GM18517 (cell line): ENCODE measurements at regions not wholly inside any gene's neighbourhood (a gene's known extent, or its start where the extent isn't known, plus 50 kb on each side); places are given as distances from the start of the nearest gene placed in this dataset.
"Not testable (repeated sequence)": the region's sequence is repeated elsewhere in the genome, so short reads cannot be mapped to it uniquely, and the experiment has no call there.

ENCODE experiments used
- ATAC-seq: cut with Tn5 transposase; IDR thresholded peaks from one replicate; pipeline ENCODE4 v1.9.1; 2021; ENCODE audit warnings: mild to moderate bottlenecking, moderate library complexity; ENCODE audit not compliant: unreplicated experiment

DNA sequence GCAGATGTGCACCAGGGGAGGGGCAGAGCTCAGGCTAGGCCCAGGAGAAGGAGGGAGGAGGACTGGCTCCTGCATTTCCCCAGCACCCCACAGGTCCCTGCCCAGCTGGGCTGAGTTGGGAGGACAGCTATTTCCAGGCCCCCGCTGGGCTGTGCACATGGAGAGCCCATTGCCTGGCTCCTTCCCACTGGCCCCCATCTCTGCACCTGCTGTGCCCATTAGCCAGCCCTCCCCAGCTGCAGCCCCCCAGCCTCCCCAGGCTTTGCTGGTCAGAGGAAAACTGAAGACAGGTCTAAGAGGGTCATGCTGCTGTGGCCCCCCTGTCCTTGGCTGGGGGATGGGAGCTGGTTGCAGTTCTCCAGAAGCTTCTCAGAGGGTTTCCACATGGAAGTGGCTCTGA lies 81.8 kb upstream of the SHANK2 start:
- no peak for ATAC-seq

DNA sequence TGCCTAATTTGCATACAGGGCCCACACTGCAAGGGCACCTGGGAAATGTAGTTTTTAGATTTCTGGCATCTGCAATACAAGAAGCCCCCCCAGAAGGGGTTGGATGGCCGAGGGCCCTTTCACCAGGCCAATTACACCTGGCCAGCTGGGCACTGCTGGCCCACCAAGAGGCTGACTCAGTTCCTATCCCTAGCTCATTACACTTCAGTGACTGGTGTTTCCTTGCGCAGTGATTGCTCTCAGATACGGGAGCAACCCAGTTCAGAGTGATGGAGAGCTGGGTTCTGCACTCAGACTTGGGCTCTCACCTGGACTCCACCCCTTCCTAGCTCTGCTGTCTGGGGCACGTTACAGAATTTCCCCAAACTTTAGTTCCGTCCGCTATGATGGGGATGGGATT lies 81.1 kb upstream of the SHANK2 start:
- no peak for ATAC-seq

DNA sequence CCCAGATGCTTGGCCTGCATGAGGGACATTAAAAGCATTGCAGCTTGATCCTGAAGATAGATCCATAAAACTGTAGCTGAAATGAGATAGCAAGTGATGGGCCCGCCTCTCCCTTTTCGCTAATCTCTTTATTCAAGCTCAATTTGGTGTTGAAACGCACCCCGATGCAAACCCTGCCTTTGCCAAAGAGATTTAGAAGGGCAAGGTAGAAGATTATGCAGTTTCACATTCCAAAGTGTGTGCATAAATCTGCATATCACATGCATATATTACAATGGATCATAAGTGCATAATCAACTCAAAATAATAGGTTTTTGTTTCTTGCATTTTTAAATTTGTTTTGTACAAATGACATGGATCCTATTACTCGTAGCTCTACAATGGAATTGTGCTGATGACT lies 80.1 kb upstream of the SHANK2 start:
- no peak for ATAC-seq

DNA sequence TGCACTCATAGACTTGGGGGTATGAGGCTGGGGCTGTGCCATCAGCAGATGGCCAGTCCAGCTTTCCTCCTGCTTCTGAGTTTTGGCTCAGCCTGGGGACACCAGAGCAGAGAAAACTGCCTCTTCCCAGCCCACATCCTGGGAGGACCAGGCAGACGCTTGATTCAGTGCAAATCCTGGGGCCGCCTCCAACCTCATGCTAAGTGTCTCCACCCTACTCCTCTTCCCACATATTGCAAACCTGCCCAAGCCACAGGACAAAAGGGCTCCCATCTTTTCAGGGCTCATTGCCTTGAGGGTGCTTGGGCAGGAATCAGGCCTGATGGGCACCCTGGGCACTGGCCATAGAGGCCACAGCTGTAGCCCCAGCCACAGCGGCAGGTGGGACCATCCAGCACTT lies 79.7 kb upstream of the SHANK2 start:
- no peak for ATAC-seq

DNA sequence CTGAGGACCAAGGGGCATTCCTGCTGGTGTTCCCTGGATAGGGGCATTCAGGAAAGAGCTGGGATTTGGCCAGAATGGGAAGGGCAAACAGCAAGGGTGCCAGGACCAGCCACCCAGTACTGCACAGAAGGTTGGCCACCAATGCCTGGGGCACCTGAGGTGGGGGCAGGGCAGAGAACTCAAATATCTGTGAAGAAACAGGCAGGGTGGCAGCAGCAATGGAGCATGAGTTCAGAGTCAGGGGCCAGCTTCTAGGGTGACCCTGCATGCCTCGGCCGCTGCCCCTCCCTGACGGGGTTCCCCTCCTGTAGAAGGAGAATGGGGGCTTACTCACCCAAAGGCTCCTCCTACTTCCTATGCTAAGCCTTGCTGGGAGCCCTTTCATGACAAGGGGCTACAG lies 79.3 kb upstream of the SHANK2 start:
- ATAC-seq, result no peak

DNA sequence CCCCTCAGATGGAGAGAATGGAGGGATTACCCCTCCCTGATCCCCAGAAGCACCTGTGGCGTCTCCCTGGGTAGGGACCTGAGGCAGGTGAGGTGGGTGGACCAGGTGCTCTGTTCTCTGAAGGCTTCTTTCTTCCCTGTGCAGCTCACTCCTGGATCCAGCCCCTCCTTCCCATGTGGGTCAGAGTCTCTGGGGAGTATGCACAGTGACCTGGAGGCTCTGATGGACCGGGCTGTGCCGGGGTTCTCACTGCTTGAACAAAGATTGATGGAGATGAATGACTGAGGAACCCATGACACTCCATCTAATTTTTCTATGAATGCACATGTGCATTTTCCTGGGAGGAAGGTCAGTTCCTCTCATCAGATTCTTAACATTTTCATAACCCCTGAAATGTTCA lies 78.6 kb upstream of the SHANK2 start:
- ATAC-seq, result no peak

DNA sequence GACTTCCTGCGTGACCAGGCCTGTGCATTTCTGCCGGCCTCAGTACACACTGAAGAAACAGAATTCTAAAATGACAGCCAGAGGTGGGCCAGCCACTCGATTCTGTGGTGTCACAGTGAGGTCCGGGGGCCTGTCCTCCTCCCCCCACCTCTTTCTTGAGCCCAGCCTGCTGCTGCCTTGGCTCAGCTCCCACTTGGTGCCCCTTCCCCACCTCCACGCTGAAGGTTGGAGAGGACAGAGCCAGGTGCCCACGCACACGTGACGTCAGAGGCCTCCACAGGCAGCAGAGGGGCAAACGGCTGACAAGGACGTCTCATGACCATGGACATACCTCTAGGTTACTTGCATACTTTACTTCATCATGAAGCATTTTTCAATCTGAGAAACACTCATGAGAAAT lies 78.0 kb upstream of the SHANK2 start:
- no peak for ATAC-seq

DNA sequence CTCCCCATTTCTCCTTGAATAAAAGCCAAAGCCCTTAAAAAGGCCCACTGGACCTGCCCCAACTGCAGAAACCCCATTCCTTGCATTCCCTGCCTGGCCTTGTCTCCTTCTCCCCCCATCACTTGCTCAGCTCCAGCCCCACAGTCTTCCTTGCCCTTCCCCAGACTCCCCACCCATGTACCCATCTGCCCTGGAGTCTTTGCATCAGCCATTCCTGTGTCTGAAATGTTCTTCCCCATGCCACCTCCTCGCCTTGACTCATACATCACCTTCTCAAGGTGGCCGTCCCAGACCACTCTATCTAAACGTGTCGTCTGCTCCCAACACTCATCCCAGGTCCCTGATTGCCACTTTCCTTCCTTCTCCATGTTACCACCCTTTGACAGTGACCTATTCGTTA lies 77.4 kb upstream of the SHANK2 start:
- no peak for ATAC-seq

DNA sequence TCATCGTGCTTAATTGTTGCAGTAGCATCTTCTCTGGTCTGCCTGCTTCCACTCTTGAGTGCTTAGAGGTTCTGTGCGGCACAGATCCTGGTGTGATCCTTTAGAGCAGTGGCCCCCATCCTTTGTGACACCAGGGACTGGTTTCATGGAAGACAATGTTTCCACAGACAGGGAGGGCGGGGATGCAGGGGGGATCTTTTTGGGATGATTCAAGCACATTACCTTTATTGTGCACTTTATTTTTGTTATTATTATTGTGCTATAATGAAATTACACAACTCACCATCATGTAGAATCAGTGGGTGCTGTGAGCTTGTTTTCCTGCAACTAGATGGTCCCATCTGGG lies 76.8 kb upstream of the SHANK2 start:
- no peak for ATAC-seq

DNA sequence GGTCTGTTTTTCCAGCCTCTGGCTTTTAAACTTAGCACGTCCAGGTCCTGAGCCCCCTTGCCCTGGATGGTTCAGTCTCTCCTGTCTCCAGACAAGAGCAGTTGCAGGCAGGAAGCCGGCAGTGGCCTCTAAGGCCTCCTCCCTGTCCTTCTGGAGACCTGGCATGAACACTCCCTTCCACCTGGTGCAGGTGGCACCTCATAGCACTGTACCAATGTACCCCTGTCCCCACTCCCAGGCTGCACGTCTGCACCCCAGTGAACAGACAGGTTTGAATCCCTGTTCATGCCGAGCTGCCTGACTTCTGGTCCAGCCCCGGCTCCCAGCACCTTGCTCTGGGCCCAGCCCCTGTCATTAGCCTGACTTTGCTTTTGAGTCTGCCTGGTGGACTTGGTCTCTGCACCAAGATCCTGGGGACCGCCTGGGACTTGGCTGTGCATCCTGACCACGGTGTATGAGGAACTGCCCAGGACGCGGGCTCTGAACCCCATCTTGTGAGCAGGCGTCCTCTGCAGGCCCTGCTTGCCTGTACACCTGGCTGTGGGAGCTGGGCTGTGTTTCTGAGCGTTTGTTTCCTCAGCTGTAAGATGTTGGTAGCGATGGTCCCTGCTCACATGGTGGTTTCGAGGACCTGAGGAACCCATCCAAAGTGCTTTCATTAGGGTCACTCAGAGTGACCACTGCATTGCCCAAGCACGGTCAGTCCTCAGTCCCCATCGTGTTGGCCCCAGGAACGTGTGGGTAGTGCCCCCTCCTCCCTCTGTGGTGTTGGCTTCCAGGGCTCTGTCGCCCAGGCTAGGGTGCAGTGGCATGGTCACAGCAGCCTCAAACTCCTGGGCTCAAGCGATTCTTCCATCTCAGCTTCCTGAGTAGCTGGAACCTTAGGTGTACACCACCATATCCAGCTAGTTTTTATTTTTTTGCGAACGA lies 75.0 kb upstream of the SHANK2 start:
- ATAC-seq, result no peak

DNA sequence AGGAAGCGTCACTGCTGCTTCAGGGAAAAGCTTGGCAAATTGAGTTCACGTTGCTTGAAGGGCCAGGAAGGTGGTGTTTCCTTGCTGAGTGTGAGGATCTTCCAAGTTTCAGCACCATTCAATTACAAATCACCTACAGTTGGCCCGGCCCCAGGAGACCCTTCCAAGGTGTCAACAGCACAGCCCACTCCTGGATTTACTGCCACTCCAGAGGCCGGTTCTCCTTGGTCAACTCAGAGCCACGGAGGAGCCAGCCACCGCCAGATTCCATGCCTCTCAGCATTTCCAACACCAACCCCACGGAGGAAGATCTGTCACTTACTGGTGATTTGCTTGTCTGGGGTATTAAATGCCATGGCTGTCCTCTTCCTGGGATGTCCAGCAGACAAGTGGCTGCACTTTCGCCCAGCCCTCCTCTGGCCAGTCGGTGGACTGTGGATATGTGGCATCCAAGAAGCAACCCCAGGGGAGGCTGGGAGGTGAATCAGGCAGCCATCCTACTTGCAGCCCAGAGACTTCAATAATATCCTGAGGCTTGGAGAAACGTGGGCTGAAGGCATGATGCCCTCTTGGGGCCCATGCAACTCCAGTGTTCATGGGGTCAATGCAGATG lies 74.1 kb upstream of the SHANK2 start:
- no peak for ATAC-seq

DNA sequence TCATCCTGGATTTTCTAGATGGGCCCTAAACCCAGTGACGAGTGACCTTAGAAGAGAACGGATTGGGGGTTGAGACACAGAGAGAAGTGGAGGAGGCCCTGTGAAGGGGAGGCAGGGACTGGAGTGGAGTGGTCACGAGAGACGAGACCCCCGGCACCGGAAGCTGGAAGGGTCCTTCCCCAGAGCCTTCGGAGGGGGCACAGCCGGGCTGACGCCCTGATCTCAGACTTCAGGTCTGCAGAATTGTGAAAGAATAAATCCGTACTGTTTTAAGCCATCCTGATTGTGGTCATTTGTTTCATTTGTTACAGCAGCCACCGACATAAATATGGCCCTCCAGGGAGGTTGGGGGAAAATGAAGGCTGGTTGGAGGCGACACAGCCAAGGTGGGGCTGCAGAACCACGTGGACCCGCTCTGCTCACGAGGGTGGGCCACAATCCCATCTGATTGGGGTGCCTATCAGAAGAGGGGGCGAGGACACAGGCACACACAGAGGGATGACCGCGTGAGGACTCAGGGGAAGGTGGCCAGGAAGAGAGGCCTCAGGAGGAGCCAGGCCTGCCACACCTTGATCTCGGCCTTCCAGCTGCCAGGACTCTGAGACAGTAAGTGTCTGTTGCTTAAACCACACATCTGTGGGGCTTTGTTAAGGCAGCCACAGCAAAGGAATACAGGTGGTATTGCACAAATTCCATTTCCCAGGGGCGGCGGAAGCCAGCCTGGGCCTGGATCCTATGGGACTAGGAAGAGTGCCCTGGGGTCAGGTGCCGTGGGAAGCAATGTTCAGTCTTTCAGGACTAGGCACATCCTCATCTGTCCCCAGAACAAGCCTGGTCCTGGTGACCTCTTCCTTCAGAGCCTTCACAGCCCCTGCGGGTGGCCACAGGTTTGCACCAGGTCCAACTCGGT lies 73.3 kb upstream of the SHANK2 start:
- no peak for ATAC-seq

DNA sequence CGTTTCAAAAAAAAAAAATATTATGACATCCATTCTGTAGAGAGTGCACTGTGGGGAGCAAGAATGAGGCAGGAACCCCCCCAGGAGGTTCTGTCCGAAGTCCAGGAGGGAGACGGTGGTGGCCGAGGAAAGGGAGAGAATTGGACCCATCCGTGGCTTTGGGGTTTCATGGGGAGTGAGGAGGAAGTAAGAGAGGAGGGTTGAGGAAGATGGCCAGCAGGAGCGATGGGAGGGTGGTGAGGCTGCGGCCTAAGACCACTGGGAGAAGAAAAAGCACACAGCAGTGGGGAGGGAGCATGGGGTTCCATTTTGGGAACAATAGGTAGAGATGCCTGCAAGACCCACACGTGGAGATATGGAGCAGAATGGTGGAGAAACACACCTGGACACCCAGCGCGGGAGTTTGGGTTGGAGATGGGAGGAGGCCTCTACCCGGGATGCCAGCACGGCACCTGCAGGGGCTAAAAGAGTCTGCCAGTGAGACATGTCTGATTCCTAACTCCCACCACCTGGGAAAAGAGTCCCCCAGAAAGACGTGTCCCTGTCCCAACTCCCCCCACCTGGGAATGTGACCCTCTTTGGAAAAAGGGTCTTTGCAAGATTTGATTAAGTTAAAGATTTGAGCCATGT lies 72.5 kb upstream of the SHANK2 start:
- no peak for ATAC-seq

DNA sequence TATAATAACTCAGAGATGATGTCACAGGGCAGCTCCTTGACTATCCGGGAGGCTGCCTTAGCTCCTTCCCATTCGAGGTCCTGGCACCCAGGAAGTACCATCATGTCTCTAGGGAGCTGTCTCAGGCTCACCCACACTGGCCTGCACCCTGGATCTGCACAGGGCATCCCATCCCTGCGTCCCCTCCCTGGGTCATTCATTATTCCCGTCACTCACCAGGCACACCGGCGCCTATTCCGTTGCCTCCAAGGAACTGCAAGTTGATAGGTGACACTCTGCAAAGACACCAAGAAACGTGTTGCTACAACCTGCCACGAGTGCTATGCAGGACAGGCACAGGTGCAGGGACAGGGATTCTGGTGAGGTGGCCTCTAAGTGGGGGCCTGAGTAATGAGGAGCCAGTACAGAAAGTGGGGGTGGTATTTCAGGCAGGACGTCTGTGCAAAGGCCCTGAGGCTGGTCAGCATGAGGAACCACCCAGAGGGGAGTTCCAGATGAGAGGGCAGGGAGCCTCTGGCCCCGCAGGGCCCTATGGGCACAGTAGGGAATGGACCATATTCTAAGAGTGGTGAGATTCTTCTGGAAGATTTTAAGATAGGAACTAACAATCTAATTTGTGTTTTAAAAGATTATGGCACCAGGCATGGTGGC lies 71.6 kb upstream of the SHANK2 start:
- ATAC-seq, result no peak

DNA sequence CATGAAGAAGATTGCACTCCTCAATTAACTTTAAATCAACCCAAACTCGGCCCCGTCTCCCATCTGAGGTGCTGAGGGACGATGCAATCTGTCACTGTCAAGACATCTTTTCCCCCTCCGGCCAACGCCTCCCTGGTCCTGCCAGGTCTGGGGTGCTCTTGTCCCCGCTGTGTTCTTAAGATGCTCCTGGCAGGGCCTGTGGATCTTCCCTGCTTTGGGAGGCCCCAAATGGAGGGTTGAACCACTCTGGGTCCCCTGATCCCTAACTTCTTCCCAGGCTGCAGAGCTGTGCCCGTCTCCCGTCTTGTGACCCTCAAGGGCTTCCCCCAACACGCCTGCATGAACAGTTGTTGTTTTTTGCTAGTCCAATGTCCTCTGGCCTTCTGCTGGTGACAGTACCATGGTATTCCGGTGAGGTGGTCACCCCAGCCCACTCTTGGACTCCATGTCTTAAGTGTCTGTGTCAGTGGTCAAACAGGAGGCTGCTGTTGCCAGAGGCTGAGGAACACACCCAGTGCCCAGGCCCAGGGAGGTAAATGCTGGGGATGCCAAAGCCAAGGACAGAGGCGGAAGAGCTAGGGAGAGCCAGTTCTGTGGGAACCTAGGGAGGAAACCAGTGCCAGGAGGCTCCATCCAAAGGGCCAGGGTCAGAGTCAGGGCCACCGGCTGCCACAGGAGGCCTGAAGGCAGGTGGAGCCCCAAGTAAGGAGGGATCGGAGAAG lies 70.6 kb upstream of the SHANK2 start:
- no peak for ATAC-seq

DNA sequence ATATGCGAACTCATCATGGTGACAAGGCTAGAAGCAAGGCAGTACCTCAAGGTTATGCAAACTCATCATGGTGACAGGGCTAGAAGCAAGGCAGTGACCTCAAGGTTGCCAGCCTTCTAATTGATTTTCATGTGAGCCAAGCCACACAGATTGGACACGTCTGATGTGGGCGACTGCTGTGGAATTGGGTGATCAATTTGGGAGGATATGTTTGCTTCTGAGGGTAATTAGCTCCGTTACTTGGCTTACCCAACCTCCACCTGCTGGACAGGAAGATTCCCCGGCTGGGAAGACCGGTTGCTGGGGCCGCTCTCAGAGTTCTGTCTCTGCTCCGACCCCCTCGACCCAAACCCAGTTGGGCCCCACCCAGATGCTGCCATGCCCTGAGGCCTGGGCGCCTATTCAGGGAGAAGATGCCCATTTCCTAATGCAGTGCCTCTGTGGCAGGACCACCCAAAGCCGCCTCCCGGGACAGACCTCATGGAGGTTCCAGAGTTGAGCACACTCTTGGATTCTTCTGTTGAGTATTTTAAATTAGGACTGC lies 69.9 kb upstream of the SHANK2 start:
- no peak for ATAC-seq

DNA sequence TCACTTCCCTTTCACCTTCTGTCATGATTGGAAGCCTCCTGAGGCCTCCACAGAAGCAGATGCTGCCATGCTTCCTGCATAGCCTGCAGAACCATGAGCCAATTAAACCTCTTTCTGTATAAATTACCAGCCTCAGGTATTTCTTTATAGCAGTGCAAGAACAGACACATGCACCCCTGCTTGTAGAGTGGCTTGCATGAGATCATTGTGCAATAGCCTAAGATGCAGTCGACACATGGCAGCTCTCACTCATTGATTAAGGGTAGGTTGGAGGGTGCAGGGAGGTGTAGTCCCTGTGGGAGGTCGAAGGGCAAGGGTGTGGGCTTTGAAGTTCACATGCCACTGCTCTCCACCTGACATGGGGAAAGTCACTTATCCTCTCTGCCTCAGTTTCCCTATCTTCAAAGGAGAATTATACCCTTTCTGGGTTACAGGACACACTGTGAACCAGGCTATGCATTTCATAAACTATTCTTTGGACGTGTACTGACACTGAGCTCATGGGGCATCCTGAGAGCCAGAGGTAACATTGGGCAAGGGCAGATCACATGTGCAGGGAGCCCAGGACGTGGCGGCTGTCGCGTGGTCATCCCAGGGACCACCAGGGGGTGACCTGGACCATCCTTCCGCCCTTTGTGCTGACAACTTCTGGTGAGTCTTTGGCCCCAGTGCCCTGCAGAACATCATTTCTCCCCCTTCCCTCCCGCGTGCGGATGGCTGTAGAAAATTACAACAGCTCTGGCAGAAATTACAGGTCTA lies 69.2 kb upstream of the SHANK2 start:
- ATAC-seq, result no peak

DNA sequence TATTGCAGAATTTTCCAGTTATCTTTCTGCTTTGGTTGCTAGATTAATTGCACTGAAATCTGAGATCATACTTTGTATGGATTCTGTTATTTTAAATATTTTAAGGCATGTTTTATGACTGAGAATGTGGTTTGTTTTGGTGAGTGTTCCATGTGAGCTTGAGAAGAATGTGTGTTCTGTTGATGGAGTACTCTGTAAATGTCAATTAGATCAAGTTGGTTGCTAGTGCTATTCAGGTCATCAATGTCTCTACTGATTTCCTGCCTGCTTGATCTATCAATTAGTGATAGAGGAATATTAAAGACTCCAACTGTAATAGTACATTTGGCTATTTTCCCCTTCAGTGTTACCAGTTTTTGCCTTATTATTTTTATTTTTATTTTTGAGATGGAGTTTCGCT lies 64.3 kb upstream of the SHANK2 start:
- no peak for ATAC-seq

DNA sequence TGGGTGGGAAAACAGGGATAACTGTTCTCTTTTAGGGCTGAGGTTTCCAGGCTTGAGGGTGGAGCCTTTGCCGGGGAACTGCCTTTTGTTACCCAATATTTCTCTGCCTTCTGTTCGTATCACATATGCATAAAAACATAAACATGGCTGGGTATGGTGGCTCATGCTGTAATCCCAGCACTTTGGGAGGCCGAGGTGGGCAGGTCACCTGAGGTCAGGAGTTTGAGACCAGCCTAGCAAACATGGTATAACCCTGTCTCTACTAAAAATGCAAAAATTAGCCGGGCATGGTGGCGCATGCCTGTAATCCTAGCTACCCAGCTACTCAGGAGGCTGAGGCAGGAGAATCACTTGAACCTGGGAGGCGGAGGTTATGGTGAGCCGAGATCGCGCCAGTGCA lies 60.2 kb upstream of the SHANK2 start:
- ATAC-seq, result not testable (repeated sequence)
